Tibial artery (tissue), 4 donors: ENCODE measurements at regions not wholly inside any gene's neighbourhood (a gene's known extent, or its start where the extent isn't known, plus 50 kb on each side); places are given as distances from the start of the nearest gene placed in this dataset.

Experiments
- DNase-seq, 2 donors: peaks; one replicate each; pipeline ENCODE4 v3.0.0-alpha.2; 2019
- H3K27ac ChIP-seq, 2 donors: fragments of 200-600 bp; sonication (generic) in 1 of 2; 1 replicate in 1 of 2; 2 replicates in 1 of 2; pipeline ENCODE4 v1.5.1; 2018 to 2019; ENCODE audit warnings: mild to moderate bottlenecking in 1 of 2
- H3K27me3 ChIP-seq, 2 donors: fragments of 200-600 bp; sonication (generic) in 1 of 2; one replicate each; pipeline versions ENCODE4 v1.5.1 to v1.6.0; 2016 to 2019
- H3K36me3 ChIP-seq, 3 donors: fragments of 200-600 bp; sonication (generic) in 2 of 3; one replicate each; pipeline ENCODE4 v1.5.1; 2016 to 2019; ENCODE audit warnings: mild to moderate bottlenecking in 2 of 3
- H3K4me1 ChIP-seq, 4 donors: fragments of 200-600 bp; sonication (generic) in 2 of 4; 1 replicate in 3 of 4; 2 replicates in 1 of 4; pipeline ENCODE4 v1.5.1; 2016 to 2019
- H3K4me3 ChIP-seq, 2 donors: fragments of 200-600 bp; sonication (generic) in 1 of 2; 1 replicate in 1 of 2; 2 replicates in 1 of 2; pipeline ENCODE4 v1.5.1; 2018 to 2019; ENCODE audit warnings: mild to moderate bottlenecking in 2 of 2
- H3K9me3 ChIP-seq, 3 donors: fragments of 200-600 bp; sonication (generic) in 1 of 3; one replicate each; pipeline ENCODE4 v1.5.1; 2016 to 2019
- intact Hi-C: fragments of 100-400 bp; cut with DNase I; formaldehyde crosslinking; loops from one replicate; pipeline ENCODE4 v1.15.0; 2023; ENCODE audit warnings: low total_unique reads
- TF ChIP-seq, protein P1 (sequence below), 2 experiments: fragments of 200-600 bp in 1 of 2; fragments of 450-650 bp in 1 of 2; IDR thresholded peaks; one replicate each; pipeline ENCODE4 v1.5.1; 2017 to 2019; ENCODE audit warnings: antibody characterized with exemption in 2 of 2, mild to moderate bottlenecking in 1 of 2, moderate library complexity in 1 of 2

DNA sequence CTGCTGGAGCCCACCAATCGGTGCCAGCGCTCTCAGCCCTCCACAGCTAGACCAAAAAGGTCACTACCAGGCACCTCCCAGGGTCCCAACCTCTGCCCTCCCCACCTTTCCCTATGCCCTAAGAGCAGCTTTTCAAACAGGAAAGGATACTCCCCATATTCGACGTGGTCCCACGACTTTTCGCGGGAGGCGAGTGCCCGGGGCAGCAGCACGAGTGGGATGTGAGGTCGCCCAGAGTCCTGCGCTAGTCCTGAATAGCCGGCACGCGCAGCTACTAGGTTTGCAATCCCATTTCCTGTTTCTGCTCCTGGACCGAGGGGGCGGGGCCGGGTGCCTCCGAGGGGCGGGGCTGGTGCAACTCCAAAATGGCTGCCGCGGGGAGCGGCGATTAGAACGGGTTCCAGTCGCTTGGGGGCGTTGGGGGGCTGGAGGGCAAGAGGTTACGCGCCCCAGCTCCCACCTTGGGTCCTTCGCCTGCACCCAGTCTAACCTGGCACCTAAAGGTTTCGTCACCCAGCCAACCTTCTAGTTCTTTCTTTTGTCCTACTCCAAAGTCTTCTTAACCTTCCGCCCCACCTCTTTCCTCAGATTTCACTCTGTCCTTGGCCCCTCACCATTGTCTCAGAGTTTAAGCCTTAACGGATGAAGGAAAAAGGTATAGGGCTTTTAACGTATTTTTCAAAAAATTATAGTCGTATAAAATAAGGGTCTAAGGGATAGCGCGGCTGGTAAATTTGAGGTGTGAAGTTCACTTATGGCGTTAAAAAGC is 85.0 kb upstream of the TENT5D start:
- intact Hi-C loops = no loop called here
- Histone ChIP-seq H3K4me3 (peak overlapping the region; percentile 31 to 39), H3K36me3 (no peaks in the 10 kb centered on the region), H3K27ac (no peak overlapping the region), H3K27me3 (no peaks in the 10 kb centered on the region), H3K9me3 (no peaks in the 10 kb centered on the region), H3K4me1 (no peaks in the 10 kb centered on the region)
- peak; percentile 18 to 64 for DNase-seq
- TF ChIP-seq, protein P1, sequence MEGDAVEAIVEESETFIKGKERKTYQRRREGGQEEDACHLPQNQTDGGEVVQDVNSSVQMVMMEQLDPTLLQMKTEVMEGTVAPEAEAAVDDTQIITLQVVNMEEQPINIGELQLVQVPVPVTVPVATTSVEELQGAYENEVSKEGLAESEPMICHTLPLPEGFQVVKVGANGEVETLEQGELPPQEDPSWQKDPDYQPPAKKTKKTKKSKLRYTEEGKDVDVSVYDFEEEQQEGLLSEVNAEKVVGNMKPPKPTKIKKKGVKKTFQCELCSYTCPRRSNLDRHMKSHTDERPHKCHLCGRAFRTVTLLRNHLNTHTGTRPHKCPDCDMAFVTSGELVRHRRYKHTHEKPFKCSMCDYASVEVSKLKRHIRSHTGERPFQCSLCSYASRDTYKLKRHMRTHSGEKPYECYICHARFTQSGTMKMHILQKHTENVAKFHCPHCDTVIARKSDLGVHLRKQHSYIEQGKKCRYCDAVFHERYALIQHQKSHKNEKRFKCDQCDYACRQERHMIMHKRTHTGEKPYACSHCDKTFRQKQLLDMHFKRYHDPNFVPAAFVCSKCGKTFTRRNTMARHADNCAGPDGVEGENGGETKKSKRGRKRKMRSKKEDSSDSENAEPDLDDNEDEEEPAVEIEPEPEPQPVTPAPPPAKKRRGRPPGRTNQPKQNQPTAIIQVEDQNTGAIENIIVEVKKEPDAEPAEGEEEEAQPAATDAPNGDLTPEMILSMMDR (IDR thresholded peaks at IDR 0.05) = no peak

DNA sequence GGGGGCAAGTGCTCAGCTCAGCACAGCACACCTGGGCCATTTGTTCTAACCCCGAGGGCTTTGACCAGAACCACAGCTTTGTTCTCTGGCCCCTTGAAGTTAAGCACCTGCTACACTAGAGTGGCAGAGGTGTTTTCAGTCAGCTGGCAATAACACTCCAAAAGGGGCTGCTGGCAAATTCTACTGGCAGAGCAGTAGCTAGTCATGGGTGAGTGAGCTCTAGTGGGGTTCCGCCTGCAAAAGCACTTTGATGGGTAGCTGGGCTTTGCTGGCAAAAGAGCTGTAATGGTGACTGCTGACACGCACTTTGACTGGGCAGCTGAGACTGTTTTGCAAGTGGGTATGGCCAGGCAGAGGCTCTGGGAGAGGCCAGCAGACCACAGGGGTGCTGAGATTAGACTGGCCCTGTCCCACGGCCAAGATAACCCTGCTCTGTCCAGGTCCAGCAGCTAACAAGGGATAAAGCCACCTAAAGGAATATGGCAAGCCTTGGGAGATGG is 65.2 kb upstream of the TENT5D start:
- H3K4me1 ChIP-seq = no peaks in the 10 kb centered on the region
- DNase-seq = no peak
- no peak overlapping the region for H3K27ac ChIP-seq
- intact Hi-C loops = no loop called here
- H3K4me3 ChIP-seq = no peak overlapping the region
- no peaks in the 10 kb centered on the region for H3K36me3 ChIP-seq
- H3K27me3 ChIP-seq = no peaks in the 10 kb centered on the region
- H3K9me3 ChIP-seq = peaks cover 0 to 5% (median 0%) of the 10 kb centered on the region in 3 donors
- TF ChIP-seq, protein P1 (IDR thresholded peaks at IDR 0.05) = no peak
